H1 (cell line): ENCODE measurements at regions not wholly inside any gene's neighbourhood (a gene's known extent, or its start where the extent isn't known, plus 50 kb on each side); places are given as distances from the start of the nearest gene placed in this dataset.

ENCODE experiments used
- BRCA1 ChIP-seq: IDR thresholded peaks from 2 replicates; pipeline ENCODE4 v1.6.1; 2012; ENCODE audit warnings: low read depth, low read length, improper control_type of control experiment
- CTCF ChIP-seq, 3 experiments: IDR thresholded peaks; 1 replicate in 2 of 3; 2 replicates in 1 of 3; pipeline versions ENCODE4 v1.5.1 to v1.6.1; 2011; ENCODE audit warnings: low read length in 3 of 3, mild to moderate bottlenecking in 3 of 3, inconsistent platforms in 2 of 3, low read depth in 1 of 3, moderate library complexity in 1 of 3; ENCODE audit not compliant: insufficient read depth in 1 of 3; ENCODE audit errors: control extremely low read depth in 1 of 3
- GABPA ChIP-seq: IDR thresholded peaks from 2 replicates; pipeline ENCODE4 v1.6.1; 2011; ENCODE audit warnings: mild to moderate bottlenecking, low read length, moderate library complexity, borderline replicate concordance; ENCODE audit not compliant: insufficient read depth
- RXRA ChIP-seq: IDR thresholded peaks from 2 replicates; pipeline ENCODE4 v1.6.1; 2011; ENCODE audit warnings: low read depth, mild to moderate bottlenecking, low read length, moderate library complexity; ENCODE audit not compliant: insufficient read depth
- SP1 ChIP-seq: IDR thresholded peaks from 2 replicates; pipeline ENCODE4 v1.6.1; 2011; ENCODE audit warnings: low read depth, low read length

GRCh38 chr2:22998359-22998758 is 386.6 kb upstream of the KLHL29 start:
- TF ChIP-seq SP1, result no peak
- no peak for TF ChIP-seq GABPA
- no peak for TF ChIP-seq CTCF (IDR thresholded peaks at IDR 0.05; ENCODE audit: control extremely low read depth in 1 of 3, insufficient read depth in 1 of 3, low read depth in 1 of 3, low read length in 3 of 3)
- TF ChIP-seq BRCA1, result no peak
- TF ChIP-seq RXRA, result no peak
